GM23338 (cell line): ENCODE measurements at regions not wholly inside any gene's neighbourhood (a gene's known extent, or its start where the extent isn't known, plus 50 kb on each side); places are given as distances from the start of the nearest gene placed in this dataset.

ENCODE experiments used
- ATAC-seq: fragments of 200-7000 bp; cut with Tn5 transposase; 3 replicates; pipeline ENCODE4 v1.9.1; 2020
- DNase-seq: peaks from one replicate; pipeline ENCODE4 v3.0.0-alpha.2; 2015; ENCODE audit warnings: low spot score
- H2AFZ ChIP-seq: fragments of 200-600 bp; sonication (generic); 2 replicates; pipeline ENCODE4 v1.8.0; 2016; ENCODE audit warnings: antibody characterized with exemption, mild to moderate bottlenecking, moderate library complexity
- H3F3A ChIP-seq: fragments of 200-600 bp; sonication (generic); replicated peaks from 2 replicates; pipeline ENCODE4 v1.8.0; 2017; ENCODE audit warnings: antibody characterized with exemption, mixed run types, low read depth
- H3K27ac ChIP-seq: fragments of 200-600 bp; sonication (generic); 2 replicates; pipeline ENCODE4 v1.6.1; 2016; ENCODE audit warnings: low read depth
- H3K27me3 ChIP-seq: fragments of 200-600 bp; sonication (generic); 2 replicates; pipeline ENCODE4 v1.8.0; 2016; ENCODE audit warnings: mild to moderate bottlenecking, mixed run types, moderate library complexity; ENCODE audit not compliant: insufficient read depth
- H3K36me3 ChIP-seq: fragments of 200-600 bp; sonication (generic); 2 replicates; pipeline ENCODE4 v1.8.0; 2016; ENCODE audit warnings: mild to moderate bottlenecking; ENCODE audit not compliant: insufficient read depth
- H3K4me1 ChIP-seq: fragments of 200-600 bp; sonication (generic); 2 replicates; pipeline ENCODE4 v1.8.0; 2016; ENCODE audit warnings: mild to moderate bottlenecking, moderate library complexity; ENCODE audit not compliant: insufficient read depth
- H3K4me2 ChIP-seq: fragments of 200-600 bp; sonication (generic); 2 replicates; pipeline ENCODE4 v1.7.1; 2017; ENCODE audit warnings: mixed run types
- H3K4me3 ChIP-seq: fragments of 200-600 bp; sonication (generic); 2 replicates; pipeline ENCODE4 v1.6.1; 2016; ENCODE audit warnings: mixed run types
- H3K79me2 ChIP-seq: fragments of 200-600 bp; sonication (generic); replicated peaks from 2 replicates; pipeline ENCODE4 v1.8.0; 2017; ENCODE audit warnings: mild to moderate bottlenecking; ENCODE audit not compliant: insufficient read depth
- H3K9me2 ChIP-seq: fragments of 200-600 bp; sonication (generic); 2 replicates; pipeline ENCODE4 v1.8.0; 2017; ENCODE audit not compliant: insufficient read depth
- H4K20me1 ChIP-seq: fragments of 200-600 bp; sonication (generic); replicated peaks from 2 replicates; pipeline ENCODE4 v1.8.0; 2017; ENCODE audit warnings: mild to moderate bottlenecking; ENCODE audit not compliant: insufficient read depth
- H3K27ac Mint-ChIP-seq: 2 replicates; pipeline ENCODE4 v1.8.0; 2020; ENCODE audit warnings: inconsistent platforms, mild to moderate bottlenecking, moderate library complexity, mixed read lengths
- H3K27me3 Mint-ChIP-seq: 3 replicates; pipeline ENCODE4 v1.8.0; 2022; ENCODE audit warnings: low read depth, mild to moderate bottlenecking, moderate library complexity, mixed read lengths, inconsistent platforms; ENCODE audit not compliant: insufficient read depth, poor library complexity
- H3K36me3 Mint-ChIP-seq: 3 replicates; pipeline ENCODE4 v1.8.0; 2021; ENCODE audit warnings: low read depth, mild to moderate bottlenecking, inconsistent platforms, moderate library complexity, mixed read lengths
- H3K4me1 Mint-ChIP-seq: 3 replicates; pipeline ENCODE4 v1.8.0; 2020; ENCODE audit warnings: mild to moderate bottlenecking, inconsistent platforms, mixed read lengths
- H3K4me3 Mint-ChIP-seq: 3 replicates; pipeline ENCODE4 v1.8.0; 2021; ENCODE audit warnings: moderate library complexity, mild to moderate bottlenecking, inconsistent platforms, mixed read lengths
- H3K9me3 Mint-ChIP-seq: 3 replicates; pipeline ENCODE4 v1.8.0; 2020; ENCODE audit warnings: moderate library complexity, mild to moderate bottlenecking, inconsistent platforms, mixed read lengths
- CREB1 ChIP-seq: fragments of 250-450 bp; sonication (Bioruptor Pico); IDR thresholded peaks from 2 replicates; pipeline ENCODE4 v1.5.0; 2020; ENCODE audit warnings: low read depth, mild to moderate bottlenecking, moderate library complexity
- ETS1 ChIP-seq: IDR thresholded peaks from 2 replicates; pipeline ENCODE4 v1.6.1; 2016; ENCODE audit warnings: antibody characterized with exemption
- EZH2 ChIP-seq: fragments of 200-600 bp; sonication (generic); IDR thresholded peaks from one replicate; pipeline ENCODE4 v1.8.0; 2017; ENCODE audit warnings: antibody characterized with exemption, mild to moderate bottlenecking, low read depth; ENCODE audit not compliant: unreplicated experiment
- EZH2phosphoT487 ChIP-seq: fragments of 200-600 bp; sonication (generic); IDR thresholded peaks from one replicate; pipeline ENCODE4 v1.8.1; 2018; ENCODE audit warnings: antibody characterized with exemption; ENCODE audit not compliant: unreplicated experiment
- JUNB ChIP-seq: IDR thresholded peaks from one replicate; pipeline ENCODE4 v1.6.1; 2016; ENCODE audit warnings: antibody characterized with exemption; ENCODE audit not compliant: unreplicated experiment
- NANOG ChIP-seq: IDR thresholded peaks from 2 replicates; pipeline ENCODE4 v1.6.1; 2016; ENCODE audit warnings: antibody characterized with exemption, borderline replicate concordance
- POLR2AphosphoS5 ChIP-seq: IDR thresholded peaks from 2 replicates; pipeline ENCODE4 v1.6.1; 2016; ENCODE audit warnings: antibody characterized with exemption, low read depth
- REST ChIP-seq: IDR thresholded peaks from one replicate; pipeline ENCODE4 v1.6.1; 2018; ENCODE audit warnings: antibody characterized with exemption; ENCODE audit not compliant: unreplicated experiment
- STAT1 ChIP-seq: IDR thresholded peaks from one replicate; pipeline ENCODE4 v1.6.1; 2016; ENCODE audit warnings: antibody characterized with exemption; ENCODE audit not compliant: unreplicated experiment
- ZNF114 ChIP-seq: fragments of 250-450 bp; sonication (Bioruptor Pico); IDR thresholded peaks from 2 replicates; pipeline ENCODE4 v1.5.0; 2020; ENCODE audit warnings: mild to moderate bottlenecking, moderate library complexity
- ZNF462 ChIP-seq: fragments of 250-450 bp; sonication (Bioruptor Pico); IDR thresholded peaks from 2 replicates; pipeline ENCODE4 v1.5.0; 2020; ENCODE audit warnings: mild to moderate bottlenecking, moderate library complexity

- Mint-ChIP-seq H3K4me1 (peaks cover 23% of the 10 kb centered on the region), H3K4me3 (no peak overlapping the region), H3K36me3 (peaks cover 9% of the 10 kb centered on the region; the same call in 2 of the 3 replicates), H3K27me3 (peaks cover 3% of the 10 kb centered on the region), H3K27ac (no peak overlapping the region; the same call in 1 of the 2 replicates), H3K9me3 (peaks cover 15% of the 10 kb centered on the region)
- DNase-seq (peak; percentile 54), ATAC-seq (peak; percentile 36)
- Histone ChIP-seq H3K27me3 (no peaks in the 10 kb centered on the region), H3K27ac (no peak overlapping the region), H3K4me2 (no peak overlapping the region), H3K36me3 (no peaks in the 10 kb centered on the region), H3K79me2 (no peaks in the 10 kb centered on the region), H4K20me1 (no peaks in the 10 kb centered on the region), H2AFZ (no peak overlapping the region), H3K4me1 (0 out of 2 replicates have a peak, but pooled peaks cover 17% of the 10 kb centered on the region), H3F3A (no peaks in the 10 kb centered on the region), H3K9me2 (no peaks in the 10 kb centered on the region), H3K4me3 (no peak overlapping the region)
- TF ChIP-seq NANOG: no peak
- no peak for TF ChIP-seq JUNB
- no peak for TF ChIP-seq ZNF114
- no peak for TF ChIP-seq EZH2
- TF ChIP-seq ZNF462 (CRISPR knock-in tag): no peak
- TF ChIP-seq REST: no peak
- TF ChIP-seq CREB1 (CRISPR knock-in tag): no peak
- TF ChIP-seq EZH2phosphoT487: no peak
- no peak for TF ChIP-seq STAT1
- TF ChIP-seq POLR2AphosphoS5: no peak
- TF ChIP-seq ETS1: no peak
These were observed 50.7 kb upstream of the IGF1R start for GRCh38 chr15:98597666-98598065.
